Skeletal muscle satellite cell (primary cell): ENCODE measurements at regions not wholly inside any gene's neighbourhood (a gene's known extent, or its start where the extent isn't known, plus 50 kb on each side); places are given as distances from the start of the nearest gene placed in this dataset.
A peak's percentile ranks its signal among the peaks of the same experiment; 100 is the strongest.

ENCODE experiments used
- H3K27me3 ChIP-seq: 2 replicates; pipeline ENCODE4 v1.7.0; 2013; ENCODE audit warnings: low read length; ENCODE audit not compliant: control insufficient read depth, insufficient read depth
- H3K36me3 ChIP-seq: 2 replicates; pipeline ENCODE4 v1.7.0; 2013; ENCODE audit warnings: mild to moderate bottlenecking, control low read depth, low read length; ENCODE audit not compliant: insufficient read depth
- H3K4me1 ChIP-seq: 2 replicates; pipeline ENCODE4 v1.7.0; 2013; ENCODE audit warnings: low read length; ENCODE audit not compliant: control insufficient read depth, insufficient read depth
- H3K4me2 ChIP-seq: 2 replicates; pipeline ENCODE4 v1.7.0; 2013; ENCODE audit warnings: mild to moderate bottlenecking, low read length
- H3K4me3 ChIP-seq: 2 replicates; pipeline ENCODE4 v1.7.0; 2013; ENCODE audit warnings: low read length
- H3K9ac ChIP-seq: 2 replicates; pipeline ENCODE4 v1.7.0; 2013; ENCODE audit warnings: mild to moderate bottlenecking, low read depth, low read length, moderate library complexity
- H3K9me3 ChIP-seq: replicated peaks from 2 replicates; pipeline ENCODE4 v1.7.0; 2013; ENCODE audit warnings: mild to moderate bottlenecking, control low read depth, low read length

DNA sequence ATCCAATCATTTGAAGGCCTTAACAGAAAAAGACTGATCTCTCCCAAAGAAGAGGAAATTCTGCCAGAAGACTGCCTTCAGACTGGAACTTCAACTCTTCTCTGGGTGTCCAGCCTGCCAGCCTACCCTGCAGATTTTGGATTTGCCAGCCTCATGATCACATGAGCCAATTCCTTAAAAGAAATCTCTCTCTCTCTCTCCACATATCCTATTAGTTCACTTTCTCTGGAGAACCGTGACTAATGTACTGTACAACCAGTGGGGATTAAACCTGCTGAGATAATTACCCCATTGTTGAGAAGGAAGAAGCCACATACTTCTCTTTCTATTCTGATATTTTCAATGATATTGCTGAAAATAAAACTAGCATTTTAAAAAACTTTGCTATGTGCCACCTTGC, 711.3 kb upstream of the AMOT start:
- H3K4me3 ChIP-seq = no peak overlapping the region
- H3K9ac ChIP-seq = no peak overlapping the region
- H3K36me3 ChIP-seq = no peaks in the 10 kb centered on the region
- H3K4me2 ChIP-seq = no peak overlapping the region
- no peaks in the 10 kb centered on the region for H3K9me3 ChIP-seq
- no peaks in the 10 kb centered on the region for H3K4me1 ChIP-seq
- peaks cover 21% of the 10 kb centered on the region for H3K27me3 ChIP-seq

DNA sequence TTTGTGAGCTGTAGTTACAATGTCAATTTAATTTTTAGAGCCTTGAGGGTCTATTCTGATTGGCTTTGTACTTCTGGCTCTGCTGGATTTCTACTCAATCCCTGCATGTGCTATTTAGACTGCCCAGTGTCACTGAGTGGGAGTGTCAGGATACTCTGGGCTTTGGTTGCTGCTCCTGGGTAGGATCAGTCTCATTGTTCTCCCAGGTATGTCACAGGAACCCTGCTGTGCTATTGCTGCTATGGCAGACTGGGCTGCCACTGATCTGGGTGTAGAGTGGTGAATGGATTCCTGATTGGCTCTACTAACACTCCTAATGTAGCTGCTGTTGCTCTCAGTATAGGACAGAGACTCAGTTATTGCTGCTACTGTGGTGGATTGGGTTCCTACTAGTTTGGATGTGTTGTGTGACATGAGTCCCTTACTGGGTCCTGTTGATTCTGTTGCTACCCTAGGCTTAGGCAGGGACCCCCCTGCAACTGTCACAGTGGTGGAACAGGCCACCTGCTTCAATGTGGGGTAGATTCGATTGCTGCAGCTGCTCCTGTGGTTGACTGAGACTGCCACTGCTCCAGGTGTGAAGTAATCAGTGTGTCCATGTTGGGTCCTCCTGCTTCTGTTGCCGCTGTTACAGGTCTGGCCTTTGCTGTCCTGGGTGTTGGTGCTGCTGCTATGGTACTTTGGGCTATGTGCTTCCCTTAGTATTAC, 707.8 kb upstream of the AMOT start:
- H3K9ac ChIP-seq = no peak overlapping the region
- no peak overlapping the region for H3K4me2 ChIP-seq
- no peak overlapping the region for H3K4me3 ChIP-seq
- H3K36me3 ChIP-seq = no peaks in the 10 kb centered on the region
- H3K4me1 ChIP-seq = no peaks in the 10 kb centered on the region
- no peaks in the 10 kb centered on the region for H3K9me3 ChIP-seq
- peaks cover 31% of the 10 kb centered on the region for H3K27me3 ChIP-seq

DNA sequence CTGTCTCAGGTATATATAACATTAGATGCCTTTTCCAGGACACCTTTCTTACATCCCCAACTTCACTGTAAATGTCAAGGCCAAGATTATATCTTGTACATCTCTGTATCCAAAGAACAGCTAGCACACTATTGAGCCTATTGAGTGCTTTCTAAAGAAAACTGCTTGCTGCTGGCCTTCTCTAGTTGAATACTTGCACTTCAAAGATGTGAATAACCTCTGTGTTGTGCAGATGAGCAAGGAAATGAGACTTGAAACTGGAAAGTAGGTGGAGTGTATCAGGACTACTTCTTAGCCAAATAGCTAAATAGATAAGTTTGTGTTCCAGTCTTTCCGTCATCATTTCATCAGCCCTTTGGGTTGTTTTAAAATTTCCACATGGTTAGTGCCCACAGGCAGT, 704.4 kb upstream of the AMOT start:
- Histone ChIP-seq H3K36me3 (no peaks in the 10 kb centered on the region), H3K4me3 (no peak overlapping the region), H3K4me1 (no peaks in the 10 kb centered on the region), H3K9me3 (no peaks in the 10 kb centered on the region), H3K4me2 (no peak overlapping the region), H3K27me3 (peaks cover 26% of the 10 kb centered on the region), H3K9ac (no peak overlapping the region)

DNA sequence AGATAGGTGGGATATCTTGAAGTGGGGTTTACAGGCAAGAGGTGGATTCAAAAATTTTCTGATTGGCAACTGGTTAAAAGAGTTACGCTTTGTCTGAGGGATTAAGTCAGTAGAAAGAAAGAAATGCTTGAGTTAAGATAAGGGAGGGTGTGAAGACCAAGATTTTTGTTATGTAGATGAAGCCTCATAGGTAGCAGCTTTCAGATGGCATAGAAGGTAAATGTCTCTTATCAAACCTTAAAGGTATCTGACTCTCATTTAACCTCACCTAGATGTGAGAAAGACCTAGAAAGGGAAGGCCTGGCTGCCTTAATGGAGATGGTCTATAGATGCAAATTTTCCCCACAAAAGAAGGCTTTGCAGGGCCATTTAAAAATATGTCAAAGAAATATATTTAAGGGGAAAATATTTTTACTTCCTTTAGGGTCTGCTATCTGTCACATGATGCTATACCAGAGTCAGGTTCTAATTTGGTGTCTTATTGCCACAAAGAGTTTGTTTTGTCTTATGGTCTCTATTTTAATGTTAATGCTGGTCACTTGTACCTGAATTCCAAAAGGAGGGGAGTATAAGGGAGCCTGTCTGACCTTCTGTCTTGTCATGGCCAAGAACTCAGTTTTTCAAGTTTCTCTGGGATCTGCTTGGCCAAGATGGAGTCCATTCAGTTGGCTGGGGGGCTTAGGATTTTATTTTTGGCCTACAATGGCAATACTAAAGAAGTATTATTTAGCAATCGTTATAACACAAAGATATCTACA, 699.1 kb upstream of the AMOT start:
- H3K27me3 ChIP-seq = peaks cover 18% of the 10 kb centered on the region
- no peaks in the 10 kb centered on the region for H3K9me3 ChIP-seq
- no peak overlapping the region for H3K4me3 ChIP-seq
- H3K4me1 ChIP-seq = no peaks in the 10 kb centered on the region
- H3K36me3 ChIP-seq = no peaks in the 10 kb centered on the region
- H3K4me2 ChIP-seq = no peak overlapping the region
- H3K9ac ChIP-seq = no peak overlapping the region

DNA sequence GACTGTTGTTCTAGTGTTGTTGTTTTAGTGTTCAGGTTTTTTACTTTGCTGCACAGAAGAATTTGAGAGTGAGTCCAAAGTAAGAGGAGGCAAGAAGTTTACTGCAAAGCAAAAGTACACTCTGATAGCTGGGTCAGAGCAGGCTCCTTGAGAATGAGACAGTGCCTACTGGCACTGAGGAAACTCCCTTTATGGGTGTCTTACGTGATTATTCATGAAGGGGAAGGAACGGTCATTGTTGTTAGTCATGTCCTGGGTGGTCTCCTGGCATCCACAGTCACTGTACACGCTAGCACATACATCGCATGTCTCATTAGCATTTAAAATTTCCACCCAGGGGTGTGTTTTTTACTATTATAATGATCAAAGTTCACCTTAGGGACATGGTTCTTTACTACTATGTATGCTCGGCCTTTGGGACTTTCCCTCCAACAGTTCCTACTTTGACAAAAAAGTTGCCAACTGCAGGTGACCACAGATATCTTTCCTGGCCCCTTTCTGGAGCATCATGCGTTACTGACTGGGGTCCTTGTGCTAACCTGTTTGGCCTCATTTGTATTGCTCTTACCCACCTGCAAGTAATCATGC, 688.9 kb upstream of the AMOT start:
- Histone ChIP-seq H3K4me2 (no peak overlapping the region), H3K4me1 (no peaks in the 10 kb centered on the region), H3K9me3 (no peaks in the 10 kb centered on the region), H3K9ac (no peak overlapping the region), H3K36me3 (no peaks in the 10 kb centered on the region), H3K27me3 (peaks cover 3% of the 10 kb centered on the region), H3K4me3 (no peak overlapping the region)

DNA sequence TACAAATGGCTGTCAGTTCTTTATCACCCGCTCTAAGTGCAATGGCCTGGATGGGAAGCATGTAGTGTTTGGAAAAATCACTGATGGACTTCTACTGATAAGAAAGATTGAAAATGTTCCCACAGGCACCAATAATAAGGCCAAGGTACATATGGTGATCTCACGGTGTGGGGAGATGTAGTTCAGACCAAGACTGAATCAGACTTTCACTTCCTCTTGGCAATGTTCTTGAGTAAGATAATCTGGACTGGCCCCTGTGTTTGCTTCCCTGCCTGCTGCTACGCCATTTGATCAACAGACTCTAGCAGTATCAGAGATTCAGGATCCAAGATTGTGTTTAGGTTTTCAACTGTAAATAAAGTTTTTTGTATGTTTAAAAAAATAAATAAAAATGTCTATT, 682.2 kb upstream of the AMOT start:
- no peaks in the 10 kb centered on the region for H3K36me3 ChIP-seq
- no peaks in the 10 kb centered on the region for H3K4me1 ChIP-seq
- no peak overlapping the region for H3K4me2 ChIP-seq
- no peak overlapping the region for H3K9ac ChIP-seq
- H3K4me3 ChIP-seq = no peak overlapping the region
- no peaks in the 10 kb centered on the region for H3K9me3 ChIP-seq
- peaks cover 3% of the 10 kb centered on the region for H3K27me3 ChIP-seq

DNA sequence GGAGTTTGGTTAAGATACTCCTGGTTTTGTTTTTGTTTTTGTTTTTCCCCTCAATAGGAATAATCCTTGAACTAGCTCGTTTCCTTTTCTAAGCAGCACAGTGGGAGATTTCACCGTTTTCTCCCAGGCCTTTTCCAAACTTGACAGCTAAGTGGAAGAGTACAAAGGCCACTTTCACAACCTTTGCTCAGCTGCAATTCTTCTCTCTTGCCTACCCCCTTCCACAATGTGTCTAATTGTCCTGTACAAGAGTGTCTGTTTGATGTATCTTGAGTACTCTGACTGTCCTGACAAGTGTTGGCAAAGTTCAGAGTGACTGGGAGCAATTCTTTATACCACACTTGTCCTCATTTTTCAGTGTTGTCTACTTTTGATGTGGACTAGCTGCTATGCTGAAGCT, 674.3 kb upstream of the AMOT start:
- no peaks in the 10 kb centered on the region for H3K36me3 ChIP-seq
- H3K4me1 ChIP-seq = peaks cover 16% of the 10 kb centered on the region
- H3K27me3 ChIP-seq = peaks cover 3% of the 10 kb centered on the region
- H3K9me3 ChIP-seq = no peaks in the 10 kb centered on the region
- no peak overlapping the region for H3K4me2 ChIP-seq
- H3K4me3 ChIP-seq = no peak overlapping the region
- H3K9ac ChIP-seq = no peak overlapping the region

DNA sequence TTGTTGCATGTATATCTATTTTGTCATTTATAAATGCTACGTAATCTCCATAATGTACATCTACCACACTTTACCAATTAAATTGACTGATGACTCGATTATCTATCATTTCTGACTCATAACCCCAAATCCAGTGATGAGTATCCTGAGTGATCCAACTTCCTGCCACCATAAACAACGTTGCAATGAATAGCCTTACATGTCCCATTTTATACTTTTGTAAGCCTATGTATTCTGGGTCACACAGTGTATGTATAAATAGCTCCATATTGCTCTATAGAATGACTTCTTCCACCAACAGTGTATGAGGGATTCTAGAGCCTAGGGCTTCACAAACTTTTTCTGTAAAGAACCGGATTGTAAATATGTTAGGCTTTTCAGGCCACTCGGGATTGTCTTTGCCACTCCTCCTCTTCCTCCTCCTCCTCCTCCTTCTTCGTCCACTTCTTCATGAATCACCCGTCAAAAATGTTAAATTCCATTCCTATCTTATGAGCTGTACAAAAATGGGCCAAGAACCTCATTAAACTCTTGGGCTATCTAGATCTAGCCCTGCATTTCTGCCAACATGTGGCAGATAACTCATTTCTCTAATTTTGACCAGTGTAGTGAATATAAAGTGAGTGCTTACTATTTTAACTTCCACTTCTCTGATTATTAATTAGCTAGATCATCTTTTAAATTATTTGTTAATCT, 672.2 kb upstream of the AMOT start:
- peak overlapping the region; percentile 39 for H3K9ac ChIP-seq

DNA sequence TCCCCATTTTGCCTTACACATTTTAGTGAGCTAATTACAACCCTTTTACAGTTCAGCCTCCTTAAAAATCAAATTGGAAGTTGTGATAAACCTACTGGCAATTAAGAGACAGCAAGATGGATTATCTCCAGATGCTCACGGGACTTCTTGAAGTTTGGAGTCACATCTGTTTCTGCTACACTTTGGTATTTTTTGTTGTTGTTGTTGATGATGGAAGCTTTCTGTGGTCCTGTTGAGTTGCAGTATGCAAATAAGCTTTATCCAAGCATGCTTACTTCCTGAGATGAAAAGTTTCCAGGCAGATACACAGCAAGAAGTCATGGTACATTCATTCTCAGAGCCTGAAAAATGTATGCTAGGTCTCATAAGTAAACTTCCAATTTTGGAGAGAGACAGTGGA, 670.0 kb upstream of the AMOT start:
- H3K4me2 ChIP-seq = no peak overlapping the region
- peaks cover 16% of the 10 kb centered on the region for H3K4me1 ChIP-seq
- no peak overlapping the region for H3K4me3 ChIP-seq
- no peaks in the 10 kb centered on the region for H3K36me3 ChIP-seq
- no peaks in the 10 kb centered on the region for H3K27me3 ChIP-seq
- H3K9ac ChIP-seq = no peak overlapping the region
- no peaks in the 10 kb centered on the region for H3K9me3 ChIP-seq

More for the DNA sequence above, 672.2 kb upstream of the AMOT start:
- H3K4me1 ChIP-seq = peaks cover 16% of the 10 kb centered on the region
- peak overlapping the region; percentile 71 for H3K4me2 ChIP-seq
- peak overlapping the region; percentile 2 for H3K4me3 ChIP-seq
- H3K27me3 ChIP-seq = no peaks in the 10 kb centered on the region
- H3K9me3 ChIP-seq = no peaks in the 10 kb centered on the region
- H3K36me3 ChIP-seq = no peaks in the 10 kb centered on the region

DNA sequence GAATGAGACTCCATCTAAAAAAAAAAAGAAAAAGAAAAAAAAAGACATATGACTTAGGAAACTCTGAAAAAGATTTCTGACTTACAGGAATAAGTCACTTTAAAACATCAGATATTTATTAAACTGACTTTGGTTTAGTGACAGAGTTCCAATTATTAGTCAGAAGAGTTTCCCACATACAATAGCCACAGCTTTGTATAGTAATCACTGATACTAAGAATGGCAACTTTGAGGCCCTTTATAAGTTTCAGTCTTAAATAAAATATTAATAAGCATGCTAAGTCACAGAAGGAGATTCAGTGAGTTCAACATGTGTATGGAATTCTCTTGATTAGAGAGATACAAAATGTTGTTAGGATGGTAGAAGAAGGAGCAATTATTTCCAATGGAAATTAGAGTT, 652.3 kb upstream of the AMOT start:
- Histone ChIP-seq H3K4me3 (no peak overlapping the region), H3K4me1 (no peaks in the 10 kb centered on the region), H3K9ac (no peak overlapping the region), H3K9me3 (no peaks in the 10 kb centered on the region), H3K4me2 (no peak overlapping the region), H3K27me3 (peaks cover 3% of the 10 kb centered on the region), H3K36me3 (no peaks in the 10 kb centered on the region)

DNA sequence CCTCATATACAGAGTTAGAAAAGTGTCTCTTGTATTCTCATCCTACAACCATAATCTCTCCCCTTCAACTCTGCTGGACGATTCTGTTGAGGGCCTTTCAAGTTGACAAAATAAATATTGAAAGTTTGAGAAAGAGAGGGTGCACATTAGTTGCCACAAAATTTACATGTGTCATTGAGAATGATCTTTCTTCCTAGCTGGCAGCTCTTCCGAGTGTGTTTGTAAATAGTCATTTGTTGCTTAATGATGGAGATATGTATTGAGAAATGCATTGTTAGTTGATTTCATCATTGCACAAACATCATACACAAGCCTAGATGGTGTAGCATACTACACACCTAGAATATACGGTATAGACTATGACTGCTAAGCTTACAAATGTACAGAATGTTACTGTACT, 632.8 kb upstream of the AMOT start:
- H3K4me3 ChIP-seq = no peak overlapping the region
- H3K36me3 ChIP-seq = no peaks in the 10 kb centered on the region
- no peak overlapping the region for H3K9ac ChIP-seq
- no peak overlapping the region for H3K4me2 ChIP-seq
- H3K4me1 ChIP-seq = no peaks in the 10 kb centered on the region
- peaks cover 7% of the 10 kb centered on the region for H3K27me3 ChIP-seq
- H3K9me3 ChIP-seq = no peaks in the 10 kb centered on the region
